Activated CD4-positive, alpha-beta T cell treated with anti-CD3 and anti-CD28 coated beads for 36 hours (primary cell): ENCODE measurements at regions not wholly inside any gene's neighbourhood (a gene's known extent, or its start where the extent isn't known, plus 50 kb on each side); places are given as distances from the start of the nearest gene placed in this dataset.
A peak's percentile ranks its signal among the peaks of the same experiment; 100 is the strongest.
"Not testable (repeated sequence)": the region's sequence is repeated elsewhere in the genome, so short reads cannot be mapped to it uniquely, and the experiment has no call there.

Source experiments
- ATAC-seq: fragments of 200-7000 bp; cut with Tn5 transposase; one replicate; pipeline ENCODE4 v1.10.0; 2021; ENCODE audit warnings: mild to moderate bottlenecking, moderate library complexity
- CTCF ChIA-PET: fragments of 350-600 bp; sonication (Branson Sonifier 250); formaldehyde crosslinking; loops from one replicate; lab custom pipeline; 2021; ENCODE audit warnings: antibody characterized with exemption; lab: Charles Lee
- POLR2A ChIA-PET: fragments of 350-600 bp; sonication (Branson Sonifier 250); formaldehyde crosslinking; loops from one replicate; lab custom pipeline; 2021; ENCODE audit warnings: antibody characterized with exemption, inconsistent platforms; lab: Charles Lee
- DNase-seq: peaks from one replicate; pipeline ENCODE4 v3.0.0-alpha.2; 2020
- H3K27ac Mint-ChIP-seq: one replicate; pipeline ENCODE4 v1.8.0; 2021; ENCODE audit warnings: mixed read lengths
- H3K27me3 Mint-ChIP-seq: one replicate; pipeline ENCODE4 v1.8.0; 2021; ENCODE audit warnings: mixed read lengths
- H3K36me3 Mint-ChIP-seq: one replicate; pipeline ENCODE4 v1.8.0; 2021; ENCODE audit warnings: low read depth, mixed read lengths
- H3K4me1 Mint-ChIP-seq: one replicate; pipeline ENCODE4 v1.8.0; 2021; ENCODE audit warnings: mixed read lengths
- H3K4me3 Mint-ChIP-seq: one replicate; pipeline ENCODE4 v1.8.0; 2021; ENCODE audit warnings: mild to moderate bottlenecking, moderate library complexity, mixed read lengths
- H3K9me3 Mint-ChIP-seq: one replicate; pipeline ENCODE4 v1.8.0; 2021; ENCODE audit warnings: low read depth, mixed read lengths
- intact Hi-C, 2 experiments: fragments of 100-400 bp; cut with DNase I in 1 of 2; cut with micrococcal nuclease in 1 of 2; formaldehyde crosslinking; loops; one replicate each; pipeline versions ENCODE4 v1.14.2 to v1.15.1; 2022 to 2024; cut with DNase I, micrococcal nuclease

DNA sequence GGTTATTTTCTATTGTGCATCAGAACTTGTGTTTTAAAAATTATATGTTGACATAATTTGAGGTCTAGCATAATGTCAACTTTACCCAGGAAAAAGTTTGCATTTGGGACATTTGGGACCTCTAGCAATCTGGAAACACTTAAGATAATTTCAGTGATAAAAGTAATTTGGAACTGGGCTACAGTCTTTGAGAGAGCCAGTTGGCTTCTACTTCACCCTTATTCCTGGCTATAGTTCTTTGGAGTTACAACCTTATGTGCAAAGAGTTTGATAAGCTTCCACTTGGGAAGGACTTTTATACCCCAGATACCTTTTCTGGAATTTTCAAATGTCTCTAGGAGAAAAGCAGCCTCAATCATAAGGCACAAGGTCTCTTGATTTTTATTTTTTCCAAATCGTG lies 139.3 kb downstream of the ARRDC3 start:
- Mint-ChIP-seq H3K36me3 (peaks cover 3% of the 10 kb centered on the region), H3K27ac (no peak overlapping the region), H3K27me3 (no peaks in the 10 kb centered on the region), H3K4me3 (no peak overlapping the region), H3K4me1 (peaks cover 4% of the 10 kb centered on the region), H3K9me3 (peaks cover 10% of the 10 kb centered on the region)
- intact Hi-C loops: no loop called here
- ATAC-seq (no peak), DNase-seq (no peak)
- ChIA-PET POLR2A (no interaction called here), CTCF (interaction anchor here (0.9 to 2.4 kb wide), 3 partner anchors 140 to 176 kb away, joined by 3 to 10 read pairs (median 4); no protein-coding TSS in a partner anchor)

DNA sequence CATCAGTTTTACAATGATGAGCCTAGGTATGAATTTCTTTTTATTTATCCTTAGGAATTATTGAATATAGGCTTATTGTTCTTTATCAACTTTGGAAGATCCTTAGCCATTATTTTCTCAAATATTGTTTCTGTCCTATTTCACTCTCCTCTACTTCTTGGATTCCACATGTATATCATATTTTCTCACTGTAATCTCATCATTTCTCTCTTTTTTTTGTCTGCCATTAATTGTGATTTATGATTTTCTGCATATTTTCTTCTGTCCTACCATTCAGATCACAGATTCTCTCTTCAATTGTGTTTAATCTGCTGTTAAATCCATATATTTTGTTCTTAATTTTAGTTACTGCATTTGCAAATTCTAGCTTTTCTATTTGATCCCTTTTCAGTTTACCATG lies 139.8 kb downstream of the ARRDC3 start:
- ATAC-seq (no peak), DNase-seq (no peak)
- ChIA-PET CTCF (interaction anchor here (0.9 to 2.4 kb wide), 3 partner anchors 141 to 176 kb away, joined by 3 to 10 read pairs (median 4); no protein-coding TSS in a partner anchor), POLR2A (no interaction called here)
- no peak overlapping the region for H3K4me3 Mint-ChIP-seq
- peaks cover 4% of the 10 kb centered on the region for H3K4me1 Mint-ChIP-seq
- intact Hi-C loops: no loop called here
- H3K27me3 Mint-ChIP-seq: no peaks in the 10 kb centered on the region
- no peak overlapping the region for H3K27ac Mint-ChIP-seq
- H3K36me3 Mint-ChIP-seq: peaks cover 3% of the 10 kb centered on the region
- H3K9me3 Mint-ChIP-seq: peaks cover 10% of the 10 kb centered on the region

DNA sequence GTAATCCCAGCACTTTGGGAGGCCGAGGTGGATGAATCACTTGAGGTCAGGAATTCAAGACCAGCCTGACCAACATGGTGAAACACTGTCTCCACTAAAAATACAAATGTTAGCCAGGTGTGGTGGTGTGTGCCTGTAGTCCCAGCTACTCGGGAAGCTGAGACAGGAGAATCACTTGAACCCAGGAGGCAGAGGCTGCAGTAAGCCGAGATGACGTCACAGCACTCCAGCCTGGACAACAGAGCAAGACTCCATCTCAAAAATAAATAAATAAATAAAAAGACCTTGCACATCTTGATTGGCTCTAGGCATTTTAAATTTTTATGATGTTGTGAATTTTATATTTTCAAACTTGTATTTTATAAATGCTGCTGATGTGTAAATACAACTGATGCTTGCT lies 141.7 kb downstream of the ARRDC3 start:
- CTCF ChIA-PET: interaction anchor here (1.7 kb wide), 1 partner anchor 144 kb away, joined by 8 read pairs; no protein-coding TSS in a partner anchor
- intact Hi-C loops, H3K27ac Mint-ChIP-seq, H3K36me3 Mint-ChIP-seq, DNase-seq, POLR2A ChIA-PET, H3K9me3 Mint-ChIP-seq, ATAC-seq, H3K4me3 Mint-ChIP-seq, H3K27me3 Mint-ChIP-seq, H3K4me1 Mint-ChIP-seq: not testable (repeated sequence)

DNA sequence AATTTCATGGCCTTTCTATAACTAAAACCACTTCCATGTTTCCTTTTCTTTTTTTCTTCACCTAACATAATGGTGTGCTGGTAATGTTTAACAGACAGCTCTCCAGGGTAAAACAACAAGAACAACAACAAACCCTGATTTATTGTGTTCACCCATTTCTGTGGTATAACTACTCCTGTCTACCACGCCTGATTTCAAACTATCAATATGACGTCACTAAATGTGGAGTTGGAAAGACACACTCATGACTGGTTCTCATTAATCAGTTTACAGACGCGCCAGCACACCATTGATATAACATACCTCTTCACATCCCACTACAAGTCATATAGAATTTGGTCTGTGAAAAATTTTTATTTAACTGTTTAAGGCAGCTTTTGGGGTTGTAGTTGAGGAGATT lies 142.9 kb downstream of the ARRDC3 start:
- H3K4me1 Mint-ChIP-seq: peaks cover 4% of the 10 kb centered on the region
- H3K27me3 Mint-ChIP-seq: no peaks in the 10 kb centered on the region
- ATAC-seq: peak; percentile 23
- intact Hi-C loops: no loop called here
- ChIA-PET POLR2A (interaction anchor here (0.5 kb wide), 1 partner anchor 103 kb away, joined by 5 read pairs; no protein-coding TSS in a partner anchor), CTCF (interaction anchor here (0.6 to 1.7 kb wide), 2 partner anchors 117 to 145 kb away, joined by 3 to 8 read pairs; no protein-coding TSS in a partner anchor)
- H3K36me3 Mint-ChIP-seq: peaks cover 3% of the 10 kb centered on the region
- H3K4me3 Mint-ChIP-seq: no peak overlapping the region
- peaks cover 10% of the 10 kb centered on the region for H3K9me3 Mint-ChIP-seq
- DNase-seq: no peak
- H3K27ac Mint-ChIP-seq: no peak overlapping the region

DNA sequence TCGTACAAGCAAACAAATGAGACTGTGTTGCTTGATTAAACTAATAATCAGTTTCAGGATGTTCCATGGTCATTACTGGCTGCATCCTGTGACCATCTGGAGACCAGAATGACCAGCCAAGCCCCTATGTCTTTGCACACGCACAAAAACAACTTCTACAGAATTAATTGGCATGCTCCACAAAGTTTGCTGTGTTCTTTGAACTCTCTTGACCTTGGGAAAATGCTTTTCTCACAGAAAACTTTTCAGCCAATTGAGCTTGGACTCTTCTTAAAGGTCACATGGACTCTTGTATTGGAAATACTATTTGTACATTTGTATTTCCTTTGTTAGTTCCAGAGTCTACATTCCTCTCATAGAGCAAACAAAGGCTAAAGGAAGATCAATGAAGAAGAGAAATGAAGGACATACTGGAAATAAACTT lies 147.8 kb downstream of the ARRDC3 start:
- POLR2A ChIA-PET: no interaction called here
- intact Hi-C loops: no loop called here
- no peak overlapping the region for H3K27ac Mint-ChIP-seq

DNA sequence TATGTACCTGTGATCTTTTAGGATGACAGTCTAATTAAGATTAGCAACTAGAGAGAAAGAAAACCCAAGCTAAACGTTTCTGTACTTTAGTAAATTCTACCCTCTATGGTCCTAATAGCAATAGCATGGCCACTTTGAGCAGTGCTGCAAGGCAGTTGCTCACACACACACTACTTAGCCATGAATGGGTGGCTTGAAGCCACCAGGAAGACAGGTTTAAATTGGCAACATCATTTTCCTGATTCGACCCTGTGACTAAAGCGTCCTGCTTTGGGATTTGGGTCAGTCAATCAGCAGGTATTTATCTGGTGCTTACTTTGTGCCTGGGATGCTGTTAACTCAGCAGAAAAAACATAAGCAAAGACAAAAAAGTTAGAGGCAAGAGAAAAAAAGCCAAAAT lies 150.6 kb downstream of the ARRDC3 start:
- DNase-seq (no peak), ATAC-seq (no peak)
- intact Hi-C loops: no loop called here
- ChIA-PET POLR2A (no interaction called here), CTCF (interaction anchor here (1.6 kb wide), 1 partner anchor 152 kb away, joined by 6 read pairs; no protein-coding TSS in a partner anchor)
- no peaks in the 10 kb centered on the region for H3K4me1 Mint-ChIP-seq
- no peak overlapping the region for H3K27ac Mint-ChIP-seq
- H3K36me3 Mint-ChIP-seq: peaks cover 11% of the 10 kb centered on the region
- H3K27me3 Mint-ChIP-seq: peaks cover 7% of the 10 kb centered on the region
- peaks cover 11% of the 10 kb centered on the region for H3K9me3 Mint-ChIP-seq
- no peak overlapping the region for H3K4me3 Mint-ChIP-seq

More for the DNA sequence above, 147.8 kb downstream of the ARRDC3 start:
- Mint-ChIP-seq H3K4me3 (no peak overlapping the region), H3K4me1 (peaks cover 3% of the 10 kb centered on the region), H3K27me3 (peaks cover 2% of the 10 kb centered on the region), H3K9me3 (no peaks in the 10 kb centered on the region), H3K36me3 (no peaks in the 10 kb centered on the region)
- ATAC-seq (no peak), DNase-seq (no peak)
- CTCF ChIA-PET: interaction anchor here (0.7 to 3.1 kb wide), 2 partner anchors 12 to 150 kb away, joined by 6 to 16 read pairs; no protein-coding TSS in a partner anchor

DNA sequence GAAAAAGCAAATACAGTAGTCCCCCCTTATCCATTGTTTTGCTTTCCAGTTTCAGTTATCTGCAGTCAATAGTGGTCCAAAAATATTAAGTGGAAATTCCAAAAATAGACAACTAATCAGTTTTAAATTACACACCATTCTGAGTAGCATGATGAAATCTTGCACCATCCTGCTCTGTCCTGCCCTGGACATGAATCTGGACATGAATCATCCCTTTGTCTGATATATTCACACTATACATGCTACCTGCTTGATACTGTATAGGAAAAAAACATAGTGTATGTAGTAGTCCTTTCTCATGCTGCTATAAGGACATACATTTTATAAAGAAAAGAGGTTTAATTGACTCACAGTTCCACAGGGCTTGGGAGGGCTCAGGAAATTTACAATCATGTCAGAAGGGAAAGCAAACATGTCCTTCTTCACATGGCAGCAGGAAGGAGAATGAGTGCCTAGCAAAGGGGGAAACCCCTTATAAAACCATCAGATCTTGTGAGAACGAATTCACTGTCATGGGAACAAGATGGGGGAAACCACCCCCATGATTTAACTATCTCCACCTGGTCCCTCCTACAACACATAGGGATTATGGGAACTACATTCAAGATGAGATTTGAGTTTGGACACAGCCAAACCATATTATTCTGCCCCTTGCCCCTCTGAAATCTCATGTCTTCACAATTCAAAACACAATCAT lies 153.9 kb downstream of the ARRDC3 start:
- Mint-ChIP-seq H3K27me3 (peaks cover 7% of the 10 kb centered on the region), H3K4me1 (no peaks in the 10 kb centered on the region), H3K9me3 (peaks cover 11% of the 10 kb centered on the region), H3K4me3 (no peak overlapping the region), H3K36me3 (peaks cover 11% of the 10 kb centered on the region), H3K27ac (no peak overlapping the region)
- DNase-seq (no peak), ATAC-seq (no peak)
- POLR2A ChIA-PET: no interaction called here
- CTCF ChIA-PET: interaction anchor here (0.6 to 3.8 kb wide), 6 partner anchors 14 to 190 kb away, joined by 3 to 121 read pairs (median 4); partner anchors contain the start of gene ARRDC3
- intact Hi-C loops: loop anchor here (2.0 to 5.0 kb wide), 3 partner anchors 52 to 362 kb away; no protein-coding TSS in a partner anchor

DNA sequence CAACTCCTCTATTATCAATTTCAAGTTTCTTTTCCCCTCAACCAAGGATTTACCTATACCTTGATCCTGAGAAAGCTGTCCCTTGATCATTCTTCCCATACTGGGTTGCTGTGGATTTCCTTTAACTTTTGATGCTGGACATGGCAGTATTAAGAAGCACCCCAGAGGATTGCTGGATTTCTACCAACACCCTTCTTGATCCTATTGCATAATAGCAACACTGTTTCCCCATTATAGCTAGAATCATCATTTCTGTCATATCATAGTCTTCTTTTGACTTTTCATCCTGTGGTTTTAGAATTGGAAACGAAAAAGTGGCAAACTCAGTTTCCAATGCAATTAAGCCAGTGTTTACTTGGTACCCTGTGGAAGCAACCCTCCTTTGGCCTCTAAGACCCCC lies 154.9 kb downstream of the ARRDC3 start:
- DNase-seq: no peak
- Mint-ChIP-seq H3K9me3 (peaks cover 11% of the 10 kb centered on the region), H3K4me3 (no peak overlapping the region), H3K36me3 (peaks cover 11% of the 10 kb centered on the region), H3K27ac (no peak overlapping the region), H3K4me1 (no peaks in the 10 kb centered on the region), H3K27me3 (peaks cover 7% of the 10 kb centered on the region)
- no peak for ATAC-seq
- intact Hi-C loops: loop anchor here (2.0 to 5.0 kb wide), 3 partner anchors 53 to 361 kb away; no protein-coding TSS in a partner anchor
- ChIA-PET CTCF (interaction anchor here (0.6 to 3.8 kb wide), 7 partner anchors 12 to 191 kb away, joined by 3 to 121 read pairs (median 4); partner anchors contain the start of gene ARRDC3), POLR2A (no interaction called here)

DNA sequence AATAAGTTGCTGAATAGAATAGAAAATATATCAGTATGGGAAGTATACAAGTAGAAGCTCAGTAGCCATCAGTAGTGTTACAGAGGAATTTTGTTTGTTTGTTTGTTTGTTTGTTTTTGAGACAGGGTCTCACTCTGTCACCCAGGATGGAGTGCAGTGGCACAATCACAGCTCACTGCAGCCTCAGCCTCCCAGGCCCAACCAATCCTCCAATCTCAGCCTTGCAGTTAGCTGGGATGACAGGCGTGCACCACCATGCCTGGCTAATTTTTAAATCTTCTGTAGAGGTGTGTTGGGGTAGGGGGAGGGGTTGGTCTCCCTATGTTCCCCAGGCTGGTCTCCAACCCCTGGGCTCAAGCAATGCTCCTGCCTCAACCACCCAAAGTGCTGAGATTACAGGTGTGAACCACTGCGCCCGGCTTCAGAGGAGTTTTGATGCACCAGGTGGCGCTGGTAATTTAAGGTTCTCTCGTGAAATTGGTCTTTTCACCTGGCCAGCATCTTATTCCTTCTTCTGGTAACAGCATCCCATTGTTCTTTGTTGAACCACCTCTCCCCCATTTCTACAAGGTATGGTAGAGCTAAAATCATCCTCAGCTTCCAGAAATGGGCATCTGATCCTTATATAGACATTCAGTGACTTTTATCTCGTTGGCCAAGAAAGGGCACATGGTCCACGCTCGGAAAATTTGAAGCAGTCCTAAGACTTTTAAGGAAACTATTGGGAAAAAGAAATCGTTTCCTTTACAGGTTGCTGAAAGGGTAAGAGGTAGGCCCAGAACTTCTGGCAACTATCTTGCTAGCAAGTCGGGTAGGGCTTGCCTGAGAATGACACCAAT lies 157.1 kb downstream of the ARRDC3 start:
- DNase-seq (peak; percentile 79), ATAC-seq (peak; percentile 75)
- CTCF ChIA-PET: interaction anchor here (0.6 to 3.8 kb wide), 9 partner anchors 57 to 194 kb away, joined by 3 to 121 read pairs (median 4); partner anchors contain the start of gene ARRDC3
- POLR2A ChIA-PET: interaction anchor here (0.6 kb wide), 1 partner anchor 154 kb away, joined by 3 read pairs; no protein-coding TSS in a partner anchor
- H3K27me3 Mint-ChIP-seq: peaks cover 7% of the 10 kb centered on the region
- no peak overlapping the region for H3K4me3 Mint-ChIP-seq
- intact Hi-C loops: loop anchor here (1.0 to 5.0 kb wide), 6 partner anchors 89 to 359 kb away; no protein-coding TSS in a partner anchor
- H3K27ac Mint-ChIP-seq: no peak overlapping the region
- H3K36me3 Mint-ChIP-seq: peaks cover 11% of the 10 kb centered on the region
- no peaks in the 10 kb centered on the region for H3K4me1 Mint-ChIP-seq
- peaks cover 11% of the 10 kb centered on the region for H3K9me3 Mint-ChIP-seq

DNA sequence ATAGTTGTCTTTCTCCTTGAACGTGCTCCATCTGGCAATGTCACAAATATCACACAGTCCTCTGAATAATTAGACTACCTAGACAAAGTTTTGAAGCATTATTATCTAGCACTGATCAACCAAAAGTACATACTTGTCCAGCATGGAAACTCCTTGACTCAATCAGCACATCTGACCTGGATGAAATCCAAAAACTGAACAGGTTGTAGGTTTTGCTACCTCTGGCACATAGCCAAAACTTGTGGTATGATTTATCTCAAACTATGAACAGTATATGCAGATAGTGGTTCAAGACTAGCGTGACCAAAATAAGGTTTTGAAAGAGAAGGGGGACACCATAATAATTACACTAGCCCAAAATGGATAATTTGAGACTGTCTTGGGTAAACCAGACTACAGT lies 158.1 kb downstream of the ARRDC3 start:
- ChIA-PET CTCF (interaction anchor here (1.0 to 3.0 kb wide), 2 partner anchors 161 to 193 kb away, joined by 3 to 56 read pairs; no protein-coding TSS in a partner anchor), POLR2A (no interaction called here)
- H3K9me3 Mint-ChIP-seq: peaks cover 10% of the 10 kb centered on the region
- no peak overlapping the region for H3K4me3 Mint-ChIP-seq
- DNase-seq (no peak), ATAC-seq (no peak)
- H3K27me3 Mint-ChIP-seq: peaks cover 5% of the 10 kb centered on the region
- intact Hi-C loops: loop anchor here (5.0 kb wide), 2 partner anchors 293 to 358 kb away; no protein-coding TSS in a partner anchor
- no peak overlapping the region for H3K27ac Mint-ChIP-seq
- H3K36me3 Mint-ChIP-seq: peaks cover 11% of the 10 kb centered on the region
- no peaks in the 10 kb centered on the region for H3K4me1 Mint-ChIP-seq

DNA sequence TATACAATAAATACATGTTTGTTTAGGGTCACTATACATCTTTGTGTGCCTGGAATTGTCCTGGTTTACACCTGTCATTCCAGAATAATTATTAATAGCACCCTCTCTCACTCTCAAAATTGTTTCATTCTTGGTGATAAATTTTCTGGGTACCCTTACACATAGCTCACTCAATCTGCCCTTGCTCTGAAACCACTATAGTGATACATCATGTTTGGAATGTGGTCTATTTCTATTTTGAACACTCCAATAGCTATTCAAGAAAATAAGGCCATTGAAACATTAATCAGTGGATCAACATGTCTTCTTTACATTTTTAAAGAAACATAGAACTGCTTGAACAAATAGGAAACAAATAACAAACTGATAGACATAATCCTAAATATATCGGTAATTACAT lies 158.7 kb downstream of the ARRDC3 start:
- intact Hi-C loops: loop anchor here in 1 of 2 experiments (5.0 kb wide), 1 partner anchor 357 kb away; no protein-coding TSS in a partner anchor
- POLR2A ChIA-PET: no interaction called here

More for the DNA sequence above, 158.7 kb downstream of the ARRDC3 start:
- CTCF ChIA-PET: interaction anchor here (1.0 to 3.0 kb wide), 4 partner anchors 9 to 194 kb away, joined by 3 to 56 read pairs (median 4); no protein-coding TSS in a partner anchor
- Mint-ChIP-seq H3K27ac (no peak overlapping the region), H3K27me3 (peaks cover 4% of the 10 kb centered on the region), H3K9me3 (peaks cover 6% of the 10 kb centered on the region), H3K4me1 (no peaks in the 10 kb centered on the region), H3K4me3 (no peak overlapping the region), H3K36me3 (peaks cover 6% of the 10 kb centered on the region)
- DNase-seq (no peak), ATAC-seq (no peak)
